Nephron progenitor cell (in vitro differentiated cells): ENCODE measurements at regions not wholly inside any gene's neighbourhood (a gene's known extent, or its start where the extent isn't known, plus 50 kb on each side); places are given as distances from the start of the nearest gene placed in this dataset.

Source experiments
- DNase-seq: peaks from one replicate; pipeline ENCODE4 v3.0.0; 2021
- H3K27ac Mint-ChIP-seq: 2 replicates; pipeline ENCODE4 v1.8.0; 2021; ENCODE audit warnings: mild to moderate bottlenecking, moderate library complexity, mixed read lengths
- H3K27me3 Mint-ChIP-seq: 2 replicates; pipeline ENCODE4 v1.8.0; 2021; ENCODE audit warnings: mild to moderate bottlenecking, low read depth, mixed read lengths; ENCODE audit not compliant: poor library complexity
- H3K36me3 Mint-ChIP-seq: 2 replicates; pipeline ENCODE4 v1.8.0; 2021; ENCODE audit warnings: low read depth, mixed read lengths
- H3K4me1 Mint-ChIP-seq: 2 replicates; pipeline ENCODE4 v1.8.0; 2021; ENCODE audit warnings: mixed read lengths
- H3K4me3 Mint-ChIP-seq: 2 replicates; pipeline ENCODE4 v1.8.0; 2021; ENCODE audit warnings: mild to moderate bottlenecking, moderate library complexity, mixed read lengths
- H3K9me3 Mint-ChIP-seq: 2 replicates; pipeline ENCODE4 v1.8.0; 2021; ENCODE audit warnings: mild to moderate bottlenecking, moderate library complexity, mixed read lengths
- TF ChIP-seq, protein P1 (sequence below): fragments of 200-600 bp; sonication (generic); IDR thresholded peaks from 2 replicates; pipeline ENCODE4 v1.5.0; 2021; ENCODE audit warnings: antibody characterized with exemption

GRCh38 chr9:36457836-36458429, 57.9 kb upstream of the RNF38 start:
- Mint-ChIP-seq H3K9me3 (no peaks in the 10 kb centered on the region), H3K36me3 (peaks cover 24% of the 10 kb centered on the region), H3K27me3 (no peaks in the 10 kb centered on the region), H3K4me3 (no peak overlapping the region), H3K4me1 (peaks cover 28% of the 10 kb centered on the region), H3K27ac (peak overlapping the region; percentile 65)
- TF ChIP-seq, protein P1, sequence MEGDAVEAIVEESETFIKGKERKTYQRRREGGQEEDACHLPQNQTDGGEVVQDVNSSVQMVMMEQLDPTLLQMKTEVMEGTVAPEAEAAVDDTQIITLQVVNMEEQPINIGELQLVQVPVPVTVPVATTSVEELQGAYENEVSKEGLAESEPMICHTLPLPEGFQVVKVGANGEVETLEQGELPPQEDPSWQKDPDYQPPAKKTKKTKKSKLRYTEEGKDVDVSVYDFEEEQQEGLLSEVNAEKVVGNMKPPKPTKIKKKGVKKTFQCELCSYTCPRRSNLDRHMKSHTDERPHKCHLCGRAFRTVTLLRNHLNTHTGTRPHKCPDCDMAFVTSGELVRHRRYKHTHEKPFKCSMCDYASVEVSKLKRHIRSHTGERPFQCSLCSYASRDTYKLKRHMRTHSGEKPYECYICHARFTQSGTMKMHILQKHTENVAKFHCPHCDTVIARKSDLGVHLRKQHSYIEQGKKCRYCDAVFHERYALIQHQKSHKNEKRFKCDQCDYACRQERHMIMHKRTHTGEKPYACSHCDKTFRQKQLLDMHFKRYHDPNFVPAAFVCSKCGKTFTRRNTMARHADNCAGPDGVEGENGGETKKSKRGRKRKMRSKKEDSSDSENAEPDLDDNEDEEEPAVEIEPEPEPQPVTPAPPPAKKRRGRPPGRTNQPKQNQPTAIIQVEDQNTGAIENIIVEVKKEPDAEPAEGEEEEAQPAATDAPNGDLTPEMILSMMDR, result no peak
- DNase-seq, result no peak

GRCh38 chr9:36456480-36457065, 56.5 kb upstream of the RNF38 start:
- Mint-ChIP-seq H3K9me3 (no peaks in the 10 kb centered on the region), H3K27ac (peak overlapping the region; percentile 72)

DNA sequence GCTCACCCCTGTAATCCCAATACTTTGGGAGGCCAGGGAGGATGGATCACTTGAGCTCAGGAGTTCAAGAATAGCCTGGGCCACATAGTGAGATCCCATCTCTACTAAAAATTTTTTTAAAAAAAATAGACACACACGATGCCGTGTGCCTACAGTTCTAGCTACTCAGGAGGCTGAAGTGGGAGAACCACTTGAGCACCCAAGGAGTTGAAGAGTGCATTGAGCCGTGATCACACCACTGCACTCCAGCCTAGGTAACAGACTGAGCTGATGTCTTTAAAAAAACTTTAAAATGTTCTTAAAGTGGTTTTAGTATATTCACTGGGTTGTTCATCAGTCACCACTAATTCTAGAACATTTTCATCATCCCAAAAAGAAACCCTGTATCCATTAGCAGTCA, 51.9 kb upstream of the RNF38 start:
- no peaks in the 10 kb centered on the region for H3K27me3 Mint-ChIP-seq
- no peak overlapping the region for H3K4me3 Mint-ChIP-seq
- TF ChIP-seq, protein P1, result no peak
- peaks cover 6% of the 10 kb centered on the region for H3K36me3 Mint-ChIP-seq
- H3K9me3 Mint-ChIP-seq, result no peaks in the 10 kb centered on the region
- no peak for DNase-seq
- no peak overlapping the region for H3K27ac Mint-ChIP-seq
- H3K4me1 Mint-ChIP-seq, result peaks cover 7% of the 10 kb centered on the region

More at GRCh38 chr9:36456480-36457065, 56.5 kb upstream of the RNF38 start:
- peaks cover 18% of the 10 kb centered on the region for H3K4me1 Mint-ChIP-seq
- DNase-seq, result no peak
- H3K4me3 Mint-ChIP-seq, result no peak overlapping the region
- H3K27me3 Mint-ChIP-seq, result no peaks in the 10 kb centered on the region
- TF ChIP-seq, protein P1, result no peak
- peaks cover 27% of the 10 kb centered on the region for H3K36me3 Mint-ChIP-seq

DNA sequence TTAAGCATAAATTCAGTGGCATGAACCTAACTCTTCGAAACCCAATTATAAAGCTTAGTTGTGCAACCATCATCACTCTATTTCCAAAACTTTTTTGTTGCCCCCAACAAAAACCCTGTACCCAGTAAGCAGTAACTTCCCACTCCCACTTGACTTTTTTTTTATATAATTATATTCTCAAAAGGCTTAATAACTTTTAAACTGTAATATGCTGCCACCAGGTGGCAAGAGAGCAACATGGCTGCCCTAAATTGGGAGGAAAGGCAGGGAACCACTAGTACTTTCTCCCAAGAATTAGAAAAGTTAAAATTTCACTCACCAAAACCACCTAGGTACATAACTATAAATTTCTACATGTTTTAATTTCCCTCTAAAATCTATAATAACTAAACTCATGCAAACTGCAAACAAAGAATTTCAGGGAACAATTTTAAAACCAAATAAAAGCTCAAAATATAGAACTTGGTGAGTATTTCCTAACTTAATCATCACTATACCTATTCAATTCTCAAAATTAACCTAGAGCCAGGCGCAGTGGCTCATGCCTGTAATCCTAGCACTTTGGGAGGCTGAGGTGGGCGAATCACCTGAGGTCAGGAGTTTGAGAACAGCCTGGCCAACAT, 50.2 kb upstream of the RNF38 start:
- no peak overlapping the region for H3K27ac Mint-ChIP-seq
- H3K9me3 Mint-ChIP-seq, result no peaks in the 10 kb centered on the region
- H3K27me3 Mint-ChIP-seq, result no peaks in the 10 kb centered on the region
- H3K4me1 Mint-ChIP-seq, result peaks cover 4% of the 10 kb centered on the region
- H3K36me3 Mint-ChIP-seq, result peaks cover 12% of the 10 kb centered on the region
- TF ChIP-seq, protein P1, result peak; percentile 62
- DNase-seq, result peak; percentile 10
- H3K4me3 Mint-ChIP-seq, result no peak overlapping the region
